ENCODE measurements at regions not wholly inside any gene's neighbourhood (a gene's known extent, or its start where the extent isn't known, plus 50 kb on each side); places are given as distances from the start of the nearest gene placed in this dataset.

- Histone ChIP-seq H2AFZ (ENCODE audit: low read depth, low read length) (no peak overlapping the region), H3K27ac (ENCODE audit: low read length) (no peak overlapping the region), H3F3A (ENCODE audit: insufficient read depth, low read length, poor library complexity, severe bottlenecking) (no peaks in the 10 kb centered on the region), H3K27me3 (ENCODE audit: insufficient read depth, low read depth, low read length) (no peaks in the 10 kb centered on the region), H3K9me3 (ENCODE audit: low read length) (no peaks in the 10 kb centered on the region), H3K36me3 (ENCODE audit: insufficient read depth, low read length) (no peaks in the 10 kb centered on the region), H3K79me2 (replicated peaks; ENCODE audit: insufficient read depth, low read length) (no peaks in the 10 kb centered on the region), H3K9me2 (ENCODE audit: insufficient read depth, low read length) (no peaks in the 10 kb centered on the region), H3K4me2 (ENCODE audit: low read length) (no peak overlapping the region), H3K4me3 (ENCODE audit: low read length) (no peak overlapping the region), H3K9ac (ENCODE audit: low read length) (no peak overlapping the region), H4K20me1 (ENCODE audit: insufficient read depth) (no peaks in the 10 kb centered on the region)
- no peak for TF ChIP-seq EZH2 (IDR thresholded peaks at IDR 0.05; ENCODE audit: borderline replicate concordance, insufficient read depth, low read length, poor library complexity, severe bottlenecking)
- TF ChIP-seq TAF1 (IDR thresholded peaks at IDR 0.05; ENCODE audit: low read depth), result no peak
- no peak for TF ChIP-seq RAD21 (conservative IDR thresholded peaks at IDR 0.05)
- no peak for TF ChIP-seq REST (IDR thresholded peaks at IDR 0.05; ENCODE audit: borderline replicate concordance)
- TF ChIP-seq CTCF (IDR thresholded peaks at IDR 0.05; ENCODE audit: poor library complexity, severe bottlenecking), result no peak
- no peak for TF ChIP-seq MXI1 (conservative IDR thresholded peaks at IDR 0.05; ENCODE audit: poor library complexity, severe bottlenecking)
- no peak for TF ChIP-seq POLR2AphosphoS5 (IDR thresholded peaks at IDR 0.05)
Observed at GRCh38 chr3:107942951-107943749, 147.7 kb downstream of the CD47 start.

- no peak overlapping the region for H3K27ac ChIP-seq (ENCODE audit: low read length)
- no peaks in the 10 kb centered on the region for H3K36me3 ChIP-seq (ENCODE audit: insufficient read depth, low read length)
Observed at GRCh38 chr3:107942244-107942643, 148.6 kb downstream of the CD47 start.

More at GRCh38 chr3:107942244-107942643, 148.6 kb downstream of the CD47 start:
- Histone ChIP-seq H2AFZ (ENCODE audit: low read depth, low read length) (no peak overlapping the region), H3K4me3 (ENCODE audit: low read length) (no peak overlapping the region), H3K9me2 (ENCODE audit: insufficient read depth, low read length) (no peaks in the 10 kb centered on the region), H3F3A (ENCODE audit: insufficient read depth, low read length, poor library complexity, severe bottlenecking) (no peaks in the 10 kb centered on the region), H3K4me2 (ENCODE audit: low read length) (no peak overlapping the region), H3K79me2 (replicated peaks; ENCODE audit: insufficient read depth, low read length) (no peaks in the 10 kb centered on the region), H3K27me3 (ENCODE audit: insufficient read depth, low read depth, low read length) (no peaks in the 10 kb centered on the region), H3K9me3 (ENCODE audit: low read length) (no peaks in the 10 kb centered on the region), H4K20me1 (ENCODE audit: insufficient read depth) (no peaks in the 10 kb centered on the region), H3K9ac (ENCODE audit: low read length) (no peak overlapping the region)
- TF ChIP-seq TAF1 (IDR thresholded peaks at IDR 0.05; ENCODE audit: low read depth) (no peak), EZH2 (IDR thresholded peaks at IDR 0.05; ENCODE audit: borderline replicate concordance, insufficient read depth, low read length, poor library complexity, severe bottlenecking) (no peak), REST (IDR thresholded peaks at IDR 0.05; ENCODE audit: borderline replicate concordance) (no peak), EP300 (conservative IDR thresholded peaks at IDR 0.05; ENCODE audit: poor library complexity, severe bottlenecking) (no peak), RAD21 (conservative IDR thresholded peaks at IDR 0.05) (no peak), CTCF (IDR thresholded peaks at IDR 0.05; ENCODE audit: poor library complexity, severe bottlenecking) (no peak)
